GM12878 (cell line): ENCODE measurements at regions not wholly inside any gene's neighbourhood (a gene's known extent, or its start where the extent isn't known, plus 50 kb on each side); places are given as distances from the start of the nearest gene placed in this dataset.

Source experiments
- ATAC-seq: fragments of 200-7000 bp; cut with Tn5 transposase; 3 replicates; pipeline ENCODE4 v1.9.1; 2020; ENCODE audit warnings: mild to moderate bottlenecking, moderate library complexity
- BruUV-seq: library from RNA; stranded (reverse); fragments of 400-500 nt; replicated peaks from 2 replicates; lab custom pipeline; 2021; lab: Mats Ljungman, UMichigan
- CTCF ChIA-PET: fragments of 300-600 bp; sonication (Branson Sonifier 250); formaldehyde crosslinking; extraction: SDS; loops from one replicate; lab custom pipeline; 2021; ENCODE audit warnings: inconsistent platforms; lab: Yijun Ruan, JAX
- POLR2A ChIA-PET: fragments of 350-600 bp; formaldehyde crosslinking; extraction: SDS; loops from one replicate; lab custom pipeline; 2021; ENCODE audit warnings: inconsistent platforms; lab: Charles Lee
- RAD21 ChIA-PET: fragments of 300-600 bp; sonication (Branson Sonifier 250); formaldehyde crosslinking; loops from one replicate; lab custom pipeline; 2023; ENCODE audit warnings: antibody characterized with exemption; ENCODE audit not compliant: unreplicated experiment; lab: Charles Lee
- SMC1A ChIA-PET: fragments of 300-600 bp; sonication (Branson Sonifier 250); formaldehyde crosslinking; loops from one replicate; lab custom pipeline; 2023; ENCODE audit not compliant: unreplicated experiment, uncharacterized antibody; lab: Charles Lee
- DNase-seq: peaks from one replicate; pipeline ENCODE4 v3.0.0-alpha.2; 2011; ENCODE audit warnings: low read depth, low spot score
- FAIRE-seq: peaks from 3 replicates; lab custom pipeline; 2011; peaks lifted over from hg19 to GRCh38; lab: Jason Lieb, UNC
- H2AFZ ChIP-seq: 2 replicates; pipeline ENCODE4 v1.6.0; 2011; ENCODE audit warnings: low read depth, low read length, control low read depth; ENCODE audit not compliant: control insufficient read depth
- H3K27ac ChIP-seq: 2 replicates; pipeline ENCODE4 v1.5.1; 2011; ENCODE audit warnings: control low read depth; ENCODE audit not compliant: control insufficient read depth, insufficient read depth
- H3K27me3 ChIP-seq, 2 experiments: replicated peaks in 1 of 2; 2 replicates each; pipeline versions ENCODE4 v1.6.0 to v1.6.1; 2011; ENCODE audit warnings: low read length in 1 of 2; ENCODE audit not compliant: control insufficient read depth in 2 of 2, insufficient read depth in 2 of 2
- H3K36me3 ChIP-seq, 2 experiments: 2 replicates each; pipeline ENCODE4 v1.5.1; 2011; ENCODE audit warnings: low read length in 1 of 2; ENCODE audit not compliant: control insufficient read depth in 2 of 2, insufficient read depth in 2 of 2
- H3K4me1 ChIP-seq: 2 replicates; pipeline ENCODE4 v1.6.1; 2011; ENCODE audit warnings: mild to moderate bottlenecking, low read length, moderate library complexity, mixed read lengths; ENCODE audit not compliant: control insufficient read depth, insufficient read depth
- H3K4me2 ChIP-seq: 2 replicates; pipeline ENCODE4 v1.6.0; 2011; ENCODE audit warnings: control low read depth; ENCODE audit not compliant: control insufficient read depth, insufficient read depth
- H3K4me3 ChIP-seq: fragments of 200-600 bp; sonication (generic); 2 replicates; pipeline ENCODE4 v1.5.1; 2016
- H3K79me2 ChIP-seq: 2 replicates; pipeline ENCODE4 v1.6.0; 2011; ENCODE audit warnings: low read length; ENCODE audit not compliant: control insufficient read depth, insufficient read depth
- H3K9ac ChIP-seq: 2 replicates; pipeline ENCODE4 v1.8.0; 2011; ENCODE audit warnings: low read length, control low read depth, mixed read lengths; ENCODE audit not compliant: control insufficient read depth, insufficient read depth
- H3K9me3 ChIP-seq: replicated peaks from 3 replicates; pipeline ENCODE4 v1.5.1; 2011; ENCODE audit warnings: mild to moderate bottlenecking, low read length; ENCODE audit not compliant: control insufficient read depth, insufficient read depth
- H4K20me1 ChIP-seq: 2 replicates; pipeline ENCODE4 v1.6.0; 2011; ENCODE audit not compliant: control insufficient read depth, insufficient read depth
- GATAD2B ChIP-seq: fragments of 450-650 bp; conservative IDR thresholded peaks from 2 replicates; pipeline ENCODE4 v1.6.1; 2017; ENCODE audit warnings: low read depth, mild to moderate bottlenecking, moderate library complexity
- NFYA ChIP-seq: IDR thresholded peaks from 2 replicates; pipeline ENCODE4 v1.6.1; 2011; ENCODE audit warnings: low read depth, mild to moderate bottlenecking, low read length, improper control_type of control experiment, borderline replicate concordance
- PML ChIP-seq: IDR thresholded peaks from 2 replicates; pipeline ENCODE4 v1.6.1; 2012; ENCODE audit warnings: low read length, inconsistent platforms
- RELA ChIP-seq: fragments of 450-650 bp; IDR thresholded peaks from 2 replicates; pipeline ENCODE4 v1.8.0; 2014; ENCODE audit warnings: borderline replicate concordance; ENCODE audit not compliant: partially characterized antibody
- STAT1 ChIP-seq: fragments of 450-650 bp; conservative IDR thresholded peaks from 2 replicates; pipeline ENCODE4 v1.6.1; 2014; ENCODE audit warnings: antibody characterized with exemption, mild to moderate bottlenecking
- ZNF207 ChIP-seq: fragments of 450-650 bp; IDR thresholded peaks from 2 replicates; pipeline ENCODE4 v1.6.1; 2014; ENCODE audit warnings: antibody characterized with exemption, mild to moderate bottlenecking, borderline replicate concordance
- ZNF274 ChIP-seq: IDR thresholded peaks from one replicate; pipeline ENCODE4 v1.8.0; 2011; ENCODE audit not compliant: insufficient read length, insufficient read depth
- WGBS: methylation state at CpG from one replicate; pipeline ENCODE4 v1.1.6; 2016; ENCODE audit warnings: low lambda C conversion rate; ENCODE audit not compliant: insufficient replicate concordance, insufficient coverage; ENCODE audit errors: missing lambda C conversion rate; 5-methylcytosine and 5-hydroxymethylcytosine counted together
- in situ Hi-C: fragments of 300-500 bp; cut with MboI; formaldehyde crosslinking; loops from 9 replicates; pipeline ENCODE4 v1.14.3; 2018; ENCODE audit warnings: mixed read lengths
- intact Hi-C: fragments of 100-400 bp; cut with micrococcal nuclease; formaldehyde crosslinking; loops from one replicate; pipeline ENCODE4 v1.14.2; 2022; ENCODE audit not compliant: unreplicated experiment
- TF ChIP-seq, protein P1 (sequence below): fragments of 450-650 bp; IDR thresholded peaks from 2 replicates; pipeline ENCODE4 v1.6.1; 2017; ENCODE audit warnings: low read depth, mild to moderate bottlenecking, moderate library complexity
- TF ChIP-seq, protein P2 (sequence below): IDR thresholded peaks from 2 replicates; pipeline ENCODE4 v1.6.1; 2012; ENCODE audit warnings: mild to moderate bottlenecking, low read depth, low read length
- TF ChIP-seq, protein P3 (sequence below): fragments of 450-650 bp; IDR thresholded peaks from 2 replicates; pipeline ENCODE4 v1.6.1; 2017; ENCODE audit warnings: mild to moderate bottlenecking, moderate library complexity
- TF ChIP-seq, protein P4 (sequence below): fragments of 450-650 bp; IDR thresholded peaks from 2 replicates; pipeline ENCODE4 v1.6.1; 2017; ENCODE audit warnings: borderline replicate concordance

DNA sequence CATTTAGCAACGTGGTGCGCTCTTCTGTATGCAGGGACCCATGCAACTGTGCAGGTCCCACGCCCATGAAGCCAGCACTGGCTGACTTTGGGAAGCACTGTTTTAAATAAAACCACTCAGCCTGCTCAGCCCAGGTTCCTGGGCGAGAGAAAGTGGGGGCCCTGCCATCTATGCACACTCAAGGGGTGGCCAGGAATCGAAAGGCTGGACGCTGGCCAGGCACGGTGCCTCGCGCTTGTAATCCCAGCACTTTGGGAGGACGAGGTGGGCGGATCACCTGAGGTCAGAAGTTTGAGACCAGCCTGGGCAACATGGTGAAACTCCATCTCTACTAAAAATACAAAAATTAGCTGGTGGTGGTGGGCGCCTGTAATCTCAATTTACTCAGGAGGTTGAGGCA lies 179.9 kb upstream of the TBX3 start (continued):
- TF ChIP-seq, protein P1, sequence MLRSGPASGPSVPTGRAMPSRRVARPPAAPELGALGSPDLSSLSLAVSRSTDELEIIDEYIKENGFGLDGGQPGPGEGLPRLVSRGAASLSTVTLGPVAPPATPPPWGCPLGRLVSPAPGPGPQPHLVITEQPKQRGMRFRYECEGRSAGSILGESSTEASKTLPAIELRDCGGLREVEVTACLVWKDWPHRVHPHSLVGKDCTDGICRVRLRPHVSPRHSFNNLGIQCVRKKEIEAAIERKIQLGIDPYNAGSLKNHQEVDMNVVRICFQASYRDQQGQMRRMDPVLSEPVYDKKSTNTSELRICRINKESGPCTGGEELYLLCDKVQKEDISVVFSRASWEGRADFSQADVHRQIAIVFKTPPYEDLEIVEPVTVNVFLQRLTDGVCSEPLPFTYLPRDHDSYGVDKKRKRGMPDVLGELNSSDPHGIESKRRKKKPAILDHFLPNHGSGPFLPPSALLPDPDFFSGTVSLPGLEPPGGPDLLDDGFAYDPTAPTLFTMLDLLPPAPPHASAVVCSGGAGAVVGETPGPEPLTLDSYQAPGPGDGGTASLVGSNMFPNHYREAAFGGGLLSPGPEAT, result no peak

DNA sequence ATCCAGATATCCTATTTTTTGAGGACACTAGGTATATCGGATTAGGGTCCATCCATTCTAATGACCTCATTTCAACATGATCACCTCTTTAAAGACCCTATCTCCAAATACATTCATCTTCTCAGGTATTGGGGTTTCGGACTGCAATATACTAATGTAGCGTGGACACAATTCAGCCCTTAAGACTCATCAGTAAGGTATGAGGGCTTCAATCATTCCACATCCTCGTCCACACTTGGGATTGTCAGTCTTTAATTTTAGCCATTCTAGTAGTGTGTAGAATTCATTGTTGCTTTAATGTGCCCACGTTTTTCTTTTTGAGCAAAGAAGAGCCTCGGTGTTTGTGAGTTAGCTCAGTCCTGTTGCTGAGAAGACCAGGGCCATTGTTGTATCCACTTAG lies 177.0 kb upstream of the TBX3 start:
- DNase-seq (no peak), ATAC-seq (no peak), FAIRE-seq (no peak)
- Histone ChIP-seq H3K79me2 (no peaks in the 10 kb centered on the region), H3K4me3 (no peak overlapping the region), H3K36me3 (no peaks in the 10 kb centered on the region), H4K20me1 (no peaks in the 10 kb centered on the region), H3K4me2 (no peak overlapping the region), H2AFZ (no peak overlapping the region), H3K27ac (no peak overlapping the region), H3K4me1 (no peaks in the 10 kb centered on the region), H3K9ac (no peak overlapping the region), H3K9me3 (no peaks in the 10 kb centered on the region), H3K27me3 (no peaks in the 10 kb centered on the region)
- ChIA-PET CTCF (no interaction called here), SMC1A (no interaction called here), RAD21 (no interaction called here), POLR2A (no interaction called here)
- 51% methylated on average over 6 of the region's 6 CpGs for WGBS
- in situ Hi-C loops (no loop called here), intact Hi-C loops (no loop called here)
- BruUV-seq, result no TSS peak
- TF ChIP-seq, protein P2, sequence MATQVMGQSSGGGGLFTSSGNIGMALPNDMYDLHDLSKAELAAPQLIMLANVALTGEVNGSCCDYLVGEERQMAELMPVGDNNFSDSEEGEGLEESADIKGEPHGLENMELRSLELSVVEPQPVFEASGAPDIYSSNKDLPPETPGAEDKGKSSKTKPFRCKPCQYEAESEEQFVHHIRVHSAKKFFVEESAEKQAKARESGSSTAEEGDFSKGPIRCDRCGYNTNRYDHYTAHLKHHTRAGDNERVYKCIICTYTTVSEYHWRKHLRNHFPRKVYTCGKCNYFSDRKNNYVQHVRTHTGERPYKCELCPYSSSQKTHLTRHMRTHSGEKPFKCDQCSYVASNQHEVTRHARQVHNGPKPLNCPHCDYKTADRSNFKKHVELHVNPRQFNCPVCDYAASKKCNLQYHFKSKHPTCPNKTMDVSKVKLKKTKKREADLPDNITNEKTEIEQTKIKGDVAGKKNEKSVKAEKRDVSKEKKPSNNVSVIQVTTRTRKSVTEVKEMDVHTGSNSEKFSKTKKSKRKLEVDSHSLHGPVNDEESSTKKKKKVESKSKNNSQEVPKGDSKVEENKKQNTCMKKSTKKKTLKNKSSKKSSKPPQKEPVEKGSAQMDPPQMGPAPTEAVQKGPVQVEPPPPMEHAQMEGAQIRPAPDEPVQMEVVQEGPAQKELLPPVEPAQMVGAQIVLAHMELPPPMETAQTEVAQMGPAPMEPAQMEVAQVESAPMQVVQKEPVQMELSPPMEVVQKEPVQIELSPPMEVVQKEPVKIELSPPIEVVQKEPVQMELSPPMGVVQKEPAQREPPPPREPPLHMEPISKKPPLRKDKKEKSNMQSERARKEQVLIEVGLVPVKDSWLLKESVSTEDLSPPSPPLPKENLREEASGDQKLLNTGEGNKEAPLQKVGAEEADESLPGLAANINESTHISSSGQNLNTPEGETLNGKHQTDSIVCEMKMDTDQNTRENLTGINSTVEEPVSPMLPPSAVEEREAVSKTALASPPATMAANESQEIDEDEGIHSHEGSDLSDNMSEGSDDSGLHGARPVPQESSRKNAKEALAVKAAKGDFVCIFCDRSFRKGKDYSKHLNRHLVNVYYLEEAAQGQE, result no peak
- TF ChIP-seq, protein P3, sequence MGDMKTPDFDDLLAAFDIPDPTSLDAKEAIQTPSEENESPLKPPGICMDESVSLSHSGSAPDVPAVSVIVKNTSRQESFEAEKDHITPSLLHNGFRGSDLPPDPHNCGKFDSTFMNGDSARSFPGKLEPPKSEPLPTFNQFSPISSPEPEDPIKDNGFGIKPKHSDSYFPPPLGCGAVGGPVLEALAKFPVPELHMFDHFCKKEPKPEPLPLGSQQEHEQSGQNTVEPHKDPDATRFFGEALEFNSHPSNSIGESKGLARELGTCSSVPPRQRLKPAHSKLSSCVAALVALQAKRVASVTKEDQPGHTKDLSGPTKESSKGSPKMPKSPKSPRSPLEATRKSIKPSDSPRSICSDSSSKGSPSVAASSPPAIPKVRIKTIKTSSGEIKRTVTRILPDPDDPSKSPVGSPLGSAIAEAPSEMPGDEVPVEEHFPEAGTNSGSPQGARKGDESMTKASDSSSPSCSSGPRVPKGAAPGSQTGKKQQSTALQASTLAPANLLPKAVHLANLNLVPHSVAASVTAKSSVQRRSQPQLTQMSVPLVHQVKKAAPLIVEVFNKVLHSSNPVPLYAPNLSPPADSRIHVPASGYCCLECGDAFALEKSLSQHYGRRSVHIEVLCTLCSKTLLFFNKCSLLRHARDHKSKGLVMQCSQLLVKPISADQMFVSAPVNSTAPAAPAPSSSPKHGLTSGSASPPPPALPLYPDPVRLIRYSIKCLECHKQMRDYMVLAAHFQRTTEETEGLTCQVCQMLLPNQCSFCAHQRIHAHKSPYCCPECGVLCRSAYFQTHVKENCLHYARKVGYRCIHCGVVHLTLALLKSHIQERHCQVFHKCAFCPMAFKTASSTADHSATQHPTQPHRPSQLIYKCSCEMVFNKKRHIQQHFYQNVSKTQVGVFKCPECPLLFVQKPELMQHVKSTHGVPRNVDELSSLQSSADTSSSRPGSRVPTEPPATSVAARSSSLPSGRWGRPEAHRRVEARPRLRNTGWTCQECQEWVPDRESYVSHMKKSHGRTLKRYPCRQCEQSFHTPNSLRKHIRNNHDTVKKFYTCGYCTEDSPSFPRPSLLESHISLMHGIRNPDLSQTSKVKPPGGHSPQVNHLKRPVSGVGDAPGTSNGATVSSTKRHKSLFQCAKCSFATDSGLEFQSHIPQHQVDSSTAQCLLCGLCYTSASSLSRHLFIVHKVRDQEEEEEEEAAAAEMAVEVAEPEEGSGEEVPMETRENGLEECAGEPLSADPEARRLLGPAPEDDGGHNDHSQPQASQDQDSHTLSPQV, result no peak
- TF ChIP-seq ZNF274, result no peak
- TF ChIP-seq ZNF207, result no peak
- TF ChIP-seq GATAD2B, result no peak
- no peak for TF ChIP-seq RELA
- TF ChIP-seq PML, result no peak
- TF ChIP-seq, protein P4, sequence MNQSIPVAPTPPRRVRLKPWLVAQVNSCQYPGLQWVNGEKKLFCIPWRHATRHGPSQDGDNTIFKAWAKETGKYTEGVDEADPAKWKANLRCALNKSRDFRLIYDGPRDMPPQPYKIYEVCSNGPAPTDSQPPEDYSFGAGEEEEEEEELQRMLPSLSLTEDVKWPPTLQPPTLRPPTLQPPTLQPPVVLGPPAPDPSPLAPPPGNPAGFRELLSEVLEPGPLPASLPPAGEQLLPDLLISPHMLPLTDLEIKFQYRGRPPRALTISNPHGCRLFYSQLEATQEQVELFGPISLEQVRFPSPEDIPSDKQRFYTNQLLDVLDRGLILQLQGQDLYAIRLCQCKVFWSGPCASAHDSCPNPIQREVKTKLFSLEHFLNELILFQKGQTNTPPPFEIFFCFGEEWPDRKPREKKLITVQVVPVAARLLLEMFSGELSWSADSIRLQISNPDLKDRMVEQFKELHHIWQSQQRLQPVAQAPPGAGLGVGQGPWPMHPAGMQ, result no peak
- TF ChIP-seq STAT1, result no peak
- no peak for TF ChIP-seq NFYA
